DOHH2 (cell line): ENCODE measurements at regions not wholly inside any gene's neighbourhood (a gene's known extent, or its start where the extent isn't known, plus 50 kb on each side); places are given as distances from the start of the nearest gene placed in this dataset.

Experiments used
- EZH2phosphoT487 ChIP-seq: fragments of 200-600 bp; sonication (generic); IDR thresholded peaks from 2 replicates; pipeline ENCODE4 v1.6.1; 2017; ENCODE audit warnings: borderline replicate concordance, mild to moderate bottlenecking, antibody characterized with exemption, low read length, moderate library complexity, mixed read lengths
- TF ChIP-seq, protein P1 (sequence below): fragments of 200-600 bp; sonication (generic); IDR thresholded peaks from one replicate; pipeline ENCODE4 v1.5.1; 2014; ENCODE audit warnings: antibody characterized with exemption, mild to moderate bottlenecking, low read depth, low read length; ENCODE audit not compliant: poor library complexity, severe bottlenecking

DNA sequence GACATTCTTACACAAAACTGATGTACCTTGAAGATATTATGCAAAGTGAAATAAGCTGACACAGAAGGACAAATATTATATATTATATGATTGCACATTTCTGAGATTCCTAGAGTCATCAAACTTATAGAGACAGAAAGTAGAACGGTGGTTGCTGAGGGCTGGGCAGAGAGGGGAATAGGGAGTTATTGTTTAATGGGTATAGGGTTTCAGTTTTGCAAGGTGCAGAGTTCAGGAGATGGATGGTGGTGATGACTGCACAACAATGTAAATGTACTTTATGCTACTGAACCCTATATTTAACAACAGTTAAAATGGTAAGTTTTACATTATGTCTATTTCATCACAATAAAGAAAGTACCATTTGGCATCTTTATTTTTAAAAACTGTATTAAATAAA, 315.8 kb upstream of the POU5F2 start:
- TF ChIP-seq, protein P1, sequence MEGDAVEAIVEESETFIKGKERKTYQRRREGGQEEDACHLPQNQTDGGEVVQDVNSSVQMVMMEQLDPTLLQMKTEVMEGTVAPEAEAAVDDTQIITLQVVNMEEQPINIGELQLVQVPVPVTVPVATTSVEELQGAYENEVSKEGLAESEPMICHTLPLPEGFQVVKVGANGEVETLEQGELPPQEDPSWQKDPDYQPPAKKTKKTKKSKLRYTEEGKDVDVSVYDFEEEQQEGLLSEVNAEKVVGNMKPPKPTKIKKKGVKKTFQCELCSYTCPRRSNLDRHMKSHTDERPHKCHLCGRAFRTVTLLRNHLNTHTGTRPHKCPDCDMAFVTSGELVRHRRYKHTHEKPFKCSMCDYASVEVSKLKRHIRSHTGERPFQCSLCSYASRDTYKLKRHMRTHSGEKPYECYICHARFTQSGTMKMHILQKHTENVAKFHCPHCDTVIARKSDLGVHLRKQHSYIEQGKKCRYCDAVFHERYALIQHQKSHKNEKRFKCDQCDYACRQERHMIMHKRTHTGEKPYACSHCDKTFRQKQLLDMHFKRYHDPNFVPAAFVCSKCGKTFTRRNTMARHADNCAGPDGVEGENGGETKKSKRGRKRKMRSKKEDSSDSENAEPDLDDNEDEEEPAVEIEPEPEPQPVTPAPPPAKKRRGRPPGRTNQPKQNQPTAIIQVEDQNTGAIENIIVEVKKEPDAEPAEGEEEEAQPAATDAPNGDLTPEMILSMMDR = no peak
- TF ChIP-seq EZH2phosphoT487 = no peak
